Stimulated activated CD4-positive, alpha-beta T cell treated with anti-CD3 and anti-CD28 coated beads, TNF-alpha, amount 100 ng/mL, for 48 hours (primary cell): ENCODE measurements at regions not wholly inside any gene's neighbourhood (a gene's known extent, or its start where the extent isn't known, plus 50 kb on each side); places are given as distances from the start of the nearest gene placed in this dataset.
A peak's percentile ranks its signal among the peaks of the same experiment; 100 is the strongest.

Source experiments
- DNase-seq, 3 donors: peaks; one replicate each; pipeline ENCODE4 v3.0.0-alpha.2; 2020; ENCODE audit warnings: low read depth in 3 of 3

- no peak for DNase-seq
Measured at GRCh38 chr17:55584055-55584685, 72.9 kb upstream of the SMIM36 start.

- no peak for DNase-seq
Measured at GRCh38 chr17:55582897-55583296, 71.6 kb upstream of the SMIM36 start.

- DNase-seq = no peak
Measured at GRCh38 chr17:55580596-55581133, 69.4 kb upstream of the SMIM36 start.

GRCh38 chr17:55577687-55578086 lies 66.4 kb upstream of the SMIM36 start:
- DNase-seq = peak; percentile 16 to 22 (median 16)

GRCh38 chr17:55576996-55577586 lies 65.8 kb upstream of the SMIM36 start:
- peak; percentile 22 to 49 (median 48) for DNase-seq

GRCh38 chr17:55576237-55576995 lies 65.2 kb upstream of the SMIM36 start:
- DNase-seq = no peak

GRCh38 chr17:55575058-55575636 lies 63.9 kb upstream of the SMIM36 start:
- no peak for DNase-seq

- no peak for DNase-seq
Measured at GRCh38 chr17:55572599-55572998, 61.3 kb upstream of the SMIM36 start.

GRCh38 chr17:55572139-55572538 lies 60.9 kb upstream of the SMIM36 start:
- DNase-seq = no peak

GRCh38 chr17:55571095-55571494 lies 59.8 kb upstream of the SMIM36 start:
- DNase-seq = no peak

- no peak for DNase-seq
Measured at GRCh38 chr17:55570391-55570790, 59.1 kb upstream of the SMIM36 start.

GRCh38 chr17:55567240-55568214 lies 56.3 kb upstream of the SMIM36 start:
- DNase-seq = no peak

GRCh38 chr17:55564081-55564480 lies 52.8 kb upstream of the SMIM36 start:
- no peak for DNase-seq

- no peak for DNase-seq
Measured at GRCh38 chr17:55563363-55563762, 52.1 kb upstream of the SMIM36 start.

- no peak for DNase-seq
Measured at GRCh38 chr17:55561973-55562495, 50.8 kb upstream of the SMIM36 start.

- no peak for DNase-seq
Measured at GRCh38 chr17:55561316-55561972, 50.2 kb upstream of the SMIM36 start.
